HEK293 (cell line): ENCODE measurements at regions not wholly inside any gene's neighbourhood (a gene's known extent, or its start where the extent isn't known, plus 50 kb on each side); places are given as distances from the start of the nearest gene placed in this dataset.

Experiments used
- TRIM28 ChIP-seq: IDR thresholded peaks from 2 replicates; pipeline ENCODE4 v1.6.1; 2011; ENCODE audit warnings: low read length, control low read depth, borderline replicate concordance
- ZNF19 ChIP-seq: fragments of 450-650 bp; formaldehyde crosslinking; IDR thresholded peaks from 2 replicates; pipeline ENCODE4; 2016; ENCODE audit warnings: missing biosample characterization, missing genetic modification characterization, low read depth
- ZNF423 ChIP-seq: fragments of 450-650 bp; formaldehyde crosslinking; IDR thresholded peaks from 2 replicates; pipeline ENCODE4 v1.5.1; 2016; ENCODE audit warnings: missing biosample characterization, missing genetic modification characterization
- ZNF629 ChIP-seq: fragments of 450-650 bp; formaldehyde crosslinking; IDR thresholded peaks from 2 replicates; pipeline ENCODE4 v1.5.1; 2017; ENCODE audit warnings: missing biosample characterization, missing genetic modification characterization
- TF ChIP-seq, protein P1 (sequence below): fragments of 450-650 bp; formaldehyde crosslinking; IDR thresholded peaks from 2 replicates; pipeline ENCODE4 v1.5.1; 2016; ENCODE audit warnings: missing biosample characterization, missing genetic modification characterization
- TF ChIP-seq, protein P2 (sequence below): fragments of 450-650 bp; formaldehyde crosslinking; IDR thresholded peaks from 2 replicates; pipeline ENCODE4 v1.5.1; 2016; ENCODE audit warnings: missing biosample characterization, missing genetic modification characterization, low read depth
- TF ChIP-seq, protein P3 (sequence below): fragments of 450-650 bp; formaldehyde crosslinking; IDR thresholded peaks from 2 replicates; pipeline ENCODE4 v1.5.1; 2016; ENCODE audit warnings: missing biosample characterization, missing genetic modification characterization, borderline replicate concordance
- TF ChIP-seq, protein P4 (sequence below): fragments of 450-650 bp; formaldehyde crosslinking; IDR thresholded peaks from 2 replicates; pipeline ENCODE4 v1.5.1; 2016; ENCODE audit warnings: missing biosample characterization, missing genetic modification characterization

DNA sequence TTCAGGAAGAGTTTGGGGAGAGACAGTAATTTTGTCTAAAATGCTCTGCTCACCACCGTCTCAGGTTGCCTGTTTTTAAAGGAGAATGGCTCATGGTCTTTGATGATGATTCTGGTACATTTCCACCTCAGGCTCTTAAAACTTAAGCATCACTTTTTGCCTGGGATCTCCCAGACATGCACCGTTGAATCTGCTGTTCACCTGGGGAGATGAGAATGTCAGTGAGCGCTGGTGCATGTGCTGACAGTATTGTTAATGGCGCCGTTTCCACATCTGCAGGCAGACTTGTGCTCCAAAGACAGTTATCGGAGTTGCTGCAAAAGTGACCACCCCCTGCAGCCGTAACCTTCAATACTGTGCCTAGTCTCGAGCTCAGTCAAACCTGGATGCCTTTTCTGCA lies 219.0 kb upstream of the TPM1 start:
- TF ChIP-seq ZNF19 (tag by site-specific recombination) (no peak), ZNF423 (tag by site-specific recombination) (no peak), ZNF629 (tag by site-specific recombination) (no peak), TRIM28 (no peak)
- TF ChIP-seq, protein P1, sequence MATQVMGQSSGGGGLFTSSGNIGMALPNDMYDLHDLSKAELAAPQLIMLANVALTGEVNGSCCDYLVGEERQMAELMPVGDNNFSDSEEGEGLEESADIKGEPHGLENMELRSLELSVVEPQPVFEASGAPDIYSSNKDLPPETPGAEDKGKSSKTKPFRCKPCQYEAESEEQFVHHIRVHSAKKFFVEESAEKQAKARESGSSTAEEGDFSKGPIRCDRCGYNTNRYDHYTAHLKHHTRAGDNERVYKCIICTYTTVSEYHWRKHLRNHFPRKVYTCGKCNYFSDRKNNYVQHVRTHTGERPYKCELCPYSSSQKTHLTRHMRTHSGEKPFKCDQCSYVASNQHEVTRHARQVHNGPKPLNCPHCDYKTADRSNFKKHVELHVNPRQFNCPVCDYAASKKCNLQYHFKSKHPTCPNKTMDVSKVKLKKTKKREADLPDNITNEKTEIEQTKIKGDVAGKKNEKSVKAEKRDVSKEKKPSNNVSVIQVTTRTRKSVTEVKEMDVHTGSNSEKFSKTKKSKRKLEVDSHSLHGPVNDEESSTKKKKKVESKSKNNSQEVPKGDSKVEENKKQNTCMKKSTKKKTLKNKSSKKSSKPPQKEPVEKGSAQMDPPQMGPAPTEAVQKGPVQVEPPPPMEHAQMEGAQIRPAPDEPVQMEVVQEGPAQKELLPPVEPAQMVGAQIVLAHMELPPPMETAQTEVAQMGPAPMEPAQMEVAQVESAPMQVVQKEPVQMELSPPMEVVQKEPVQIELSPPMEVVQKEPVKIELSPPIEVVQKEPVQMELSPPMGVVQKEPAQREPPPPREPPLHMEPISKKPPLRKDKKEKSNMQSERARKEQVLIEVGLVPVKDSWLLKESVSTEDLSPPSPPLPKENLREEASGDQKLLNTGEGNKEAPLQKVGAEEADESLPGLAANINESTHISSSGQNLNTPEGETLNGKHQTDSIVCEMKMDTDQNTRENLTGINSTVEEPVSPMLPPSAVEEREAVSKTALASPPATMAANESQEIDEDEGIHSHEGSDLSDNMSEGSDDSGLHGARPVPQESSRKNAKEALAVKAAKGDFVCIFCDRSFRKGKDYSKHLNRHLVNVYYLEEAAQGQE (tag by site-specific recombination) = no peak
- TF ChIP-seq, protein P2, sequence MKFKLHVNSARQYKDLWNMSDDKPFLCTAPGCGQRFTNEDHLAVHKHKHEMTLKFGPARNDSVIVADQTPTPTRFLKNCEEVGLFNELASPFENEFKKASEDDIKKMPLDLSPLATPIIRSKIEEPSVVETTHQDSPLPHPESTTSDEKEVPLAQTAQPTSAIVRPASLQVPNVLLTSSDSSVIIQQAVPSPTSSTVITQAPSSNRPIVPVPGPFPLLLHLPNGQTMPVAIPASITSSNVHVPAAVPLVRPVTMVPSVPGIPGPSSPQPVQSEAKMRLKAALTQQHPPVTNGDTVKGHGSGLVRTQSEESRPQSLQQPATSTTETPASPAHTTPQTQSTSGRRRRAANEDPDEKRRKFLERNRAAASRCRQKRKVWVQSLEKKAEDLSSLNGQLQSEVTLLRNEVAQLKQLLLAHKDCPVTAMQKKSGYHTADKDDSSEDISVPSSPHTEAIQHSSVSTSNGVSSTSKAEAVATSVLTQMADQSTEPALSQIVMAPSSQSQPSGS (tag by site-specific recombination) = no peak
- TF ChIP-seq, protein P3, sequence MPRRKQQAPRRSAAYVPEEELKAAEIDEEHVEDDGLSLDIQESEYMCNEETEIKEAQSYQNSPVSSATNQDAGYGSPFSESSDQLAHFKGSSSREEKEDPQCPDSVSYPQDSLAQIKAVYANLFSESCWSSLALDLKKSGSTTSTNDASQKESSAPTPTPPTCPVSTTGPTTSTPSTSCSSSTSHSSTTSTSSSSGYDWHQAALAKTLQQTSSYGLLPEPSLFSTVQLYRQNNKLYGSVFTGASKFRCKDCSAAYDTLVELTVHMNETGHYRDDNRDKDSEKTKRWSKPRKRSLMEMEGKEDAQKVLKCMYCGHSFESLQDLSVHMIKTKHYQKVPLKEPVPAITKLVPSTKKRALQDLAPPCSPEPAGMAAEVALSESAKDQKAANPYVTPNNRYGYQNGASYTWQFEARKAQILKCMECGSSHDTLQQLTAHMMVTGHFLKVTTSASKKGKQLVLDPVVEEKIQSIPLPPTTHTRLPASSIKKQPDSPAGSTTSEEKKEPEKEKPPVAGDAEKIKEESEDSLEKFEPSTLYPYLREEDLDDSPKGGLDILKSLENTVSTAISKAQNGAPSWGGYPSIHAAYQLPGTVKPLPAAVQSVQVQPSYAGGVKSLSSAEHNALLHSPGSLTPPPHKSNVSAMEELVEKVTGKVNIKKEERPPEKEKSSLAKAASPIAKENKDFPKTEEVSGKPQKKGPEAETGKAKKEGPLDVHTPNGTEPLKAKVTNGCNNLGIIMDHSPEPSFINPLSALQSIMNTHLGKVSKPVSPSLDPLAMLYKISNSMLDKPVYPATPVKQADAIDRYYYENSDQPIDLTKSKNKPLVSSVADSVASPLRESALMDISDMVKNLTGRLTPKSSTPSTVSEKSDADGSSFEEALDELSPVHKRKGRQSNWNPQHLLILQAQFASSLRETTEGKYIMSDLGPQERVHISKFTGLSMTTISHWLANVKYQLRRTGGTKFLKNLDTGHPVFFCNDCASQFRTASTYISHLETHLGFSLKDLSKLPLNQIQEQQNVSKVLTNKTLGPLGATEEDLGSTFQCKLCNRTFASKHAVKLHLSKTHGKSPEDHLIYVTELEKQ (tag by site-specific recombination) = no peak
- TF ChIP-seq, protein P4, sequence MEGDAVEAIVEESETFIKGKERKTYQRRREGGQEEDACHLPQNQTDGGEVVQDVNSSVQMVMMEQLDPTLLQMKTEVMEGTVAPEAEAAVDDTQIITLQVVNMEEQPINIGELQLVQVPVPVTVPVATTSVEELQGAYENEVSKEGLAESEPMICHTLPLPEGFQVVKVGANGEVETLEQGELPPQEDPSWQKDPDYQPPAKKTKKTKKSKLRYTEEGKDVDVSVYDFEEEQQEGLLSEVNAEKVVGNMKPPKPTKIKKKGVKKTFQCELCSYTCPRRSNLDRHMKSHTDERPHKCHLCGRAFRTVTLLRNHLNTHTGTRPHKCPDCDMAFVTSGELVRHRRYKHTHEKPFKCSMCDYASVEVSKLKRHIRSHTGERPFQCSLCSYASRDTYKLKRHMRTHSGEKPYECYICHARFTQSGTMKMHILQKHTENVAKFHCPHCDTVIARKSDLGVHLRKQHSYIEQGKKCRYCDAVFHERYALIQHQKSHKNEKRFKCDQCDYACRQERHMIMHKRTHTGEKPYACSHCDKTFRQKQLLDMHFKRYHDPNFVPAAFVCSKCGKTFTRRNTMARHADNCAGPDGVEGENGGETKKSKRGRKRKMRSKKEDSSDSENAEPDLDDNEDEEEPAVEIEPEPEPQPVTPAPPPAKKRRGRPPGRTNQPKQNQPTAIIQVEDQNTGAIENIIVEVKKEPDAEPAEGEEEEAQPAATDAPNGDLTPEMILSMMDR = no peak
